NCI-H146 treated with DMSO at 0.1 percent for 48 hours (cell line): ENCODE measurements at regions not wholly inside any gene's neighbourhood (a gene's known extent, or its start where the extent isn't known, plus 50 kb on each side); places are given as distances from the start of the nearest gene placed in this dataset.

Experiments used
- DNase-seq: peaks from one replicate; lab custom pipeline; 2025; ENCODE audit not compliant: unreplicated experiment; lab: John Stamatoyannopoulos, UW

DNA sequence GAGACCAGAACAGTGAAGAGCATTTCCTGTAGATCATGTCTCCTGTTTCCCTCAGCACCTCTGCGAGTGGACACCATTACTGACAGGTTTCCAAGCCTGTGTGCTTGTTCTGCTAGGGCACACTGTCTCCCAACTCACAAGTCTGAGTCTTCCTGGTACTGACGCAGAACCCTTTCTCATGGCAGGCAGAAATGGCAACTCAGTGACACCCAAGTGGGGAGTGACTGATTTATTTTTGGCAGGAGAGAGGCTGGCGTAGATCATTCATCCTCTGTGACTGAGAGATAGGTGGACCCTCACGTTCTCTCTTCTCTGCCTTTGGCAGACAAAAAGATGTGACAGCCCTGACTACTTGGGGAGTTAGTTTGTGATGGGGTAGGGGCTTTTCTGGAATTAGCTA lies 183.4 kb downstream of the RFC3 start:
- no peak for DNase-seq

DNA sequence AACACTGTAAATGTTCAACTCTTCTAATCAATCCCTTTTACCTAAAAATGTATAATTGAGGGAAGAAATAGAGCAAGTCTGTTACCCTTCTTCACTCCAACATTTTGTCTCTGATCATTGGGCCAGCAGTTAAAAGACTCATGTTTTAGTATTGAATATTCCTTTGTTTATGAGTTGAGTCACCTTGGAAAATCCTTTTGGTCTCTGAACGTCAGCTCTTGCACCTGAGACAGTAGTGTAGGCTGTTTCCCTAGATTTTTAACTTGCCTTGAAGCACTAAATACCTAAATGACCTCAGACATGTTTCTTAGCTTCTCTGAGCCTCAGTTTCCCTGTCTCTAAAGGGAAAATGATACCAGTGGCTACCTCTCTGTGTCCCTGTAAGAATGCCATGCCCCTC lies 184.2 kb downstream of the RFC3 start:
- no peak for DNase-seq

DNA sequence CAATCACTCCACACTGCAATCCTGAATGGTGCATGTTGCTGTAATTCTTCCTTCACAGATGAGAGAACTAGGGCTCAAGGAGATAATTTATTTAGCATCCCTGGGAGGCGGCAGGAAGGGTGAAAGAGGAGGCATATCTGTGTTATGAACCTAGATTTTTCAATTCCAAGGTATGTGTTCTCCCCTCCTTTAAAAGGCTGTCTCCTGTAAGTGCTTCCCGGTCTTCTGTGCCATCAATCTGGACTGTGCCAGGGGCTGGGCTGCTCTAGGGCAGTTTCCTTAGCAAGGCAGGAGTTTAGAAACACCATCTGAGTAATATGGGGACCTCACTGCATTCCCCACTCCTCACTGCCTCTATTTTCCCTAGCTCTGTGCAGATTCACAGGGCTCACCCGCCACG lies 185.0 kb downstream of the RFC3 start:
- no peak for DNase-seq

DNA sequence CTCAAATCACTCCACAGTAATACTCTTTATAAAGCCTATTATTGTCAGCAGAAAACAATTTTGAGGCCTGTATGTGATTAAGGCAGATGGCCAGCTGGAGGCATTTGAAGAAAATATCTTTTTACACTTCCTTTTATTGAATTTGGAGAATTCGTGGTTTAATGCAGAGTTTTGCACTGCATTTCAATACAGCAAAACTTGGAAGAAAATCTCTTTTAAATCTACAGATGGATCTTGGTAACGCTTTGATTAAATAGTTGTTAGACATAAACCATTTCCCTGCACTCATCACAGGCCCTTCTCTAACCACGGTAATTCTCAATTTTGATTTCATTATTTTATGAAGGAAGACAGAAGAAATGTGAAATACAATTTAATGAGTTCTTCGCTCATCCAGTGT lies 185.7 kb downstream of the RFC3 start:
- DNase-seq: no peak

DNA sequence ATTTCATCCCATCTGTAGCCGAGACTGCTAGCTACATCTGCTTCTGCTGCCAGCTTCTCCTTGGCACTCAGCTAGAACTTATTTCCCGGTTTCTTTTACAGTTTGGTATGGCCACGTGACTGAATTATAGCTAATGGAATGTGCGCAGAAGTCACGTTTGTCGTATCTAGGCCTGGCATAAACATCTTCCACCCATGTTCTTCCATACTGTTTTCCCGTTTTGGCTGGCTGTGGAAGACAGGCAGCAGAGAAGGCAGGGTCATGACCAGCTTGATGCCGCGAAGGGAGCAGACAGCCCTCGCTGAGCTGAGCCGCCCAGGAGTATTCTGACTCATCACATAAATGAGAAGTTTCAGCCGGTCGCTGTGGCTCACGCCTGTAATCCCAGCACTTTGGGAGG lies 186.7 kb downstream of the RFC3 start:
- no peak for DNase-seq

DNA sequence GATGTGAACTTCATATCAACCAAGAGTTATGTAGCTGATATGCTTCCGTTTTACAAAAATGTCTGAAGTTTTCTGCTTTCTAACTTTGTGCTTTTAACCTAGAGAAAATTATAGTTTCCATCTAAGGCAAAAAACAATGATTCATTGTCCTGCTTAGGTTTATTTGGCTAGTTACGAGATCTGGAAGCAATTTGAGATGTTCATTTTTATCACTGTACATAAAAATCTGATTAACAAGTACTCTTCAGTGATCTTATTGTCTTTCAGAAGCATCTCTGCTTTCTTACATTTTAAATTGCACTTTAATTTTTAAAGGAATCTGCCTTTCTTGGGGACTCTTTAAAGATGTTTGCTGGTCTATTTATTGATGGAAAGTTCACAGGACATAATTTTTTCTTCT lies 188.1 kb downstream of the RFC3 start:
- no peak for DNase-seq

DNA sequence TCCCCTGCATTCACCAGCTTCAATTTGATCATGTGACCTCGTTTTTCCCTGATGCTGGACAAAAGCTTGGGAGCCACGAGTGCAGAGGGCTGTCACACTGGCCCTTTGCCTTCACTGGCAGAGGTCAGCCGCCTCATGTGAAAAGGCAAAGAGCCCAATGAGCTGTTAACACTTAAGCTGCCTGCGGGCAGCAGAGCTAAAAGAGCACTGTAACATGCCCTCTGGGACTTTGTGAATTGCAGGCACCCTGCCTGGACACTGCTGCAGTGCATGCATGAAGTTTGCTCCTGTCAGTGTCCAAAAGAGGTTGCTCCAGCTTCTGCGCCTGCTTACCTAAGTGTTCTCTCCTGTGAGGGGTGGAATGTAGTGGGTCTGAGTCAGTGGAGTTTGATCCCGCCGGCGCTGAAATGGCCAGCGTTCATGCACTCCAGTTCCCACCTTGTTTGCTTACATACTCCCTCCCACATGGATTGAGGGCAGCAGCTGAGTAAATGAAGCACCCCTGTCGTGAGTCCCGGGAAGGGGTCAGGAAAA lies 193.7 kb downstream of the RFC3 start:
- DNase-seq: peak; percentile 91

DNA sequence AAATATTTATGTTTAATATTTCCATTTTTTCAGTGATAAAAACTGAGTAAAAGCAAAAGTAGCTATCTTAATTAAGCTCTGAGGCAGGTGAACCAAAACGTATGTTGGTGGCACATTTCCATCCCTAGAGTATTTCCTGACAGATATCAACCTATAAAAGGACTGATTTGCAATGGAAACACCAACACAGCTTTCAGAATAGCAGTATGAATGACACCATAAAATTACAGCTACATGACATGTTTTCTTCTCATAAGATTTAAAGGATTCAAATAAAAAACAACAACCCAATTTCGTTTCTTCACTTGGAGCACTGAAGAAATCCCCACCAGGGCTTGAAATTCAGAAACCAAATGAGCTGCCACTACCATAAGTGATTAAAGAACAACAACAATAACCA lies 194.4 kb downstream of the RFC3 start:
- no peak for DNase-seq

DNA sequence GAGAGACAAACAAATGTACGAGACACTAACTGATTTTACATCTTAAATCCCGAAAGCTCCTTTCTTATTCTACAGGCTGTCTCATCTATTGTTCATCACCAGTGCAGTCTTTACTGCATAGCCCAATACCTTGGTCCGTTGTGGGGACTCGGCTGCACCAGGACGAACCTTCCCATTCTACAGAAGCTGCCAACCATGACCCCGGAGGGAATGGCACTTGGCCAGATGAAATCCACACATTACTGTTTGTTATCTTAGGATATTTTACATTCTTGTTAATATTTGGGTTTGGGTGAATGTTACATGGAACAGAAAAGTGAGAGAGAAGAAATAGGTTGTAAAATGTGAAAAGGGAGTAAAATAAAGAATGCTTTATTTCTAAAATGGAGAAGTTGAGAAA lies 195.1 kb downstream of the RFC3 start:
- DNase-seq: no peak

DNA sequence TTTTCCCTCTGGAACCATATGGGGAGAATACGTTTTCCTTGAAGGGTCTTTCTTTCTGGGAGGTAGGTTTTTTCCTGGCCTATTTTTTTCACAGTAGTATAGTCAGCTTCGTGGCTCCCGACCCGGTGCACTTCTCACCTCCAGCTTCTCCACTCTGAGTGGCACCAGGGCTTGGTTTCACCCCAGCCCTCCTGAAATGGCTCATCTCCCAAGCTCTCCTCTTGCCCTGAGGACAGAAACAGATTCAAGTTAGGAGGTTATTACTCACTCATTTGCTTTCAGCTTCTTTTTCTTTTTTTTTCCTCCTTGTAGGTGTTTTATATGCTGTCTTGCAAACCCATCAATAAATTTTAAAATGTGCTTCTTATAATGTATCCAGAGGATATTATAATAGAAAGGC lies 199.3 kb downstream of the RFC3 start:
- no peak for DNase-seq

DNA sequence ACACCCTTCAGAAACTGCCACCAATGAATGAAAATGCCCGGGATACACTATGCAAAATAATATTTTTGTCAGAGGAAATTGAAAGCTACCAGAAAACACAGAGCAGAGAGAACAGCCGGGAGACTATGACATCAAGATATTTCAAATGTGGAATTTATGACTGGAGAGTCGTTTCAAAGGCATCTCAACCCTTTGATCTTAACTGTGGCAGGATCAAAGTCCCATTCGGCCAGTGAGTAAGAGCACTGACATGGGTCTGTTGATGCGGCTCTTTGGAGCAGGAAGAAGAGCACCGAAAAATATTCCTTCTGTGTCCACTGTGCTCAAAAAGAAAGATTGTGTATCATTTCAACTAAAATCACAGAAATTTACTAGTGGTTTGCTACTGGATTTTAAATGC lies 201.9 kb downstream of the RFC3 start:
- no peak for DNase-seq

DNA sequence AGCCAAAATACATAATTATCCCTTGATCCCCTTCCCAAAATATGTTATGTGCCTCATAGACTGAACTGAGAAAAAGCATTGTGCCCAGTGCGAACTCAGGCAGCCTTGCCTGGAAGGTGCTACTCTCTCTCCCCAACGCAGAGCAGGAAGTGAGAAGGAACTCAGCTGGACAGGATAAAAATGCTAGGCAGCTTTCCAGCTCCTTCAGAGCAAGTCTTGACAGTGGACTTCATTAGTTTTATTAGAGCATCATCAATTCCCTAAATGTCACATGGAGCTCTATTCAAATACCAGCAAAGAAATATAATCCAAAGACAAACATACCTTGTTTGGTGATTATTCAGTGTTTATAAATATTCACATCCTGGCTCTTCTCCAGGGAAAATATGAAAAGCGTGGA lies 202.4 kb downstream of the RFC3 start:
- DNase-seq: no peak

DNA sequence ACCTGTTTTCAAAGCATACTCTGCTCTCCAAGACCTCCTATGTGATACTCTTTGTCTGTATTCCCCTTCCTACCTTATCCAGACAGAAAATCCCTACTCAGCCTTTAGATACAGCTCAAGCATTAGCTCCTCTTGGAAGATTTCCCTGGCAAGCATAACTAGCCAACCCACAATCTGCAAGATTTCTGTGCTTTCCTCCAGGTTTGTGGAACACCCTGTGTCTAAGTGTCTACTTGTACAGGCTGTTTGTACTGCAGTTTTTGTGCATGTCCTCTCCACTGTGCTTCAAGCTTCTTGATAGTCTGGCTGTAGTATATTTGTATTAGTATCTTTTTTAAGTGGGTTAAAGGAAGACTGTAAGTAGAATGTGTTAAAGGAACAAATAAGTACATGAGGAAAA lies 203.7 kb downstream of the RFC3 start:
- no peak for DNase-seq

DNA sequence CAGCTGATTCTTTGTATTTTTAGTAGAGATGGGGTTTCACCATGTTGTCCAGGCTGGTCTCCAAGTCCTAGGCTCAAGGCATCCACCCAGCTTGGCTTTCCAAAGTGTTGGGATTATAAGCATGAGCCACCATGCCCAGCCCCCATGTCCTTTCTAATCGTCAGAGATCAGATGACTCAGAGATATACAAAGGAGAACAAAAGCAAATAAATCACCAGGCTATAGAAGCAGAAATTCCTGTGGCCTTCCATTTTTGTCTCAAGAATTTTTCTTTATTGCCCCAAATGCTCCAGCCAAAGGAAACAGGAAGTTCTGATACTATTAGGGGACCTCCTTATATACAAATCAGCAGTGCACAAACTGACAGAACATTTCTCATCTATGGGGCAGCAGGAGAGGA lies 207.8 kb downstream of the RFC3 start:
- no peak for DNase-seq

DNA sequence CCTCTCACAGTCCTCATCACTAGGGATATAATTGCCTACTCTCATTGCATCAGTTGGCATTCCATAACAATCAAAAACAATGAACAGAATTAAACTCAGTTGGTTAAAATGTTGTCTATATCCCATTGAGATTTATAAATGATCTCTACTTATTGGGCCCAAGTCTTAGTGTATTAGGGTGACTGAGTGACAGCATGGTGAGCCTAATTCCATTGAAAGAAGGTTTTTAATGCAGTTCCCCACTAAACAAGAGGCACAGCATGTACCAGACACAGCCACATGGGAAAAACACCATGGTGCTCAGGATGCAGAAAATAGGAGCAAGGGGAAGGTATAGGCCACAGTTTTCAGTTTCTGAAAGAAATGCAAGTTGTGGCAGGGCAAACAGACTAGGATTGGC lies 208.4 kb downstream of the RFC3 start:
- DNase-seq: no peak

DNA sequence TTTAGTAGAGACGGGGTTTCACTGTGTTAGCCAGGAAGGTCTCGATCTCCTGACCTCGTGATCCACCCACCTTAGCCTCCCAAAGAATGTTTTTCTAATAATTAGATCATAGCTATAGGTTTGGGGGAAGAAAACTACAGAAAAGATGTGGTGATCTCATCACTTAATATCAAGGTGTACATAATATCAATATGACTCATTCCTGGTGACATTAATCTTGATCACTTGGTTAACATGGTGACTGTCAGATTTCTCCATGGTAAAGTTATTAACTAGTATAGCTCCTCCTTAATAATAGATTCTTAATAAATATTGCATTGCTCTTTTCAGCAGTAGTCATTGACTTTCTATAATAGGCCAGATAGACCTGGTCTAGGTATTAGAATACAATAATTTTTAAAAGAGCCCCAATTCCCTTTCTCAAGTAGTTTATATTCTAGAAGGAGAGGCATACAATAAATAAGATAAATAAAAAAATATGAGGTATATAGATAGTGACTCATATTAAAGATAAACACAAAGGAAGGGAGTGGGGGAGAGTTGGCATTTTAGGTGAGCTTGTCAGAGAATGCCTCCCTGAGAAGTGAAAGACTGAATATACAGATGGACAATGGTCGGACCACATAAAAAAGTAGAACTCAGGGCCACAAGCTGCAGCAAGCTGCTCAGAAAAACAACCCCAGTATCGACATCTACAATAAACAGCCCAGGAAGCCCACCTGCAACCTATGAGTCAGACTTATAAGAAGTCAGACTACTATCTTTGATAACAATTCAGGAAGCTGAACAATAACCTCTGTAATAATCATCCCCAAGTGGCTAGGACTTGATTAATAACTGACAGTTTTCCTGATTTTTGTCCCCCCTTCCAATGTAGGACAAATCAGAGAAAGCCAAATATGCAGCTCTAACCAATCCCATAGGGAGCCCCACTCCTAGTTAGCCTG lies 210.8 kb downstream of the RFC3 start:
- DNase-seq: no peak

DNA sequence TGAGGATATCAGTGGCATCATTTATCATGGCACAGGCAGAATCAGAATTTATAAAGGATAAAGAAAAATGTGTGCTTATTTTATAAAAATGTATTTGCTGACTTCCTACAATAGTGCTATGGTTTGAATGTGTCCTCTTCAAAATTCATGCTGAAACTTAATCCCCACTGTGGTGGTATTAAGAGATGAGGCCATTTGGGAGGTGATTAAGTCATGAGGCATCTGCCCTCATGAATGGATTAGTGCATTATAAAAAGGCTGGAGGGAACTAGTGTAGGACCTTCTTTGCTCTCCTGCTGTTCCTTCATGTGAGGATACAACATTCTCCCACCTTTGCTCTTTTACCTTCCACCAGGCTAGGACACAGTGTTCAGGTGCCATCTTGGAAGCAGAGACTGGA lies 212.8 kb downstream of the RFC3 start:
- DNase-seq: no peak

DNA sequence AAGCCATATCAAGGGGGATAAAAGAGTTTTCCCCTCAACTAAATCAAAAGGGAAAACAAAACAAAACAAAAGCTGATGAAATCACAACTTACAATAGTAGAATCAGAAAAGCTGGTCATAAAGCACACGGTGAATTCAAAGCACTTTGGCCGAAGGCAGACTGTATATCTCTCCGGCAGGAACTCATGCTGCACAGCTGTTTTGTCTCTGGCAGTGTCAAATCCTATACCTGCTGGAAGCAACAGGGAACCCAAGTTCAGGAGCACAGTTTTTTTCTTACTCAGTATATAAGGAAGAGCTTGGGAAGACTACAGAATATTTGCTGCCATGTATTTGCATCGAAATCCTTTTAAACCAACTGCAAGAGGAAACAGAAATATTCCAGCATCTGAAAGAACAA lies 213.7 kb downstream of the RFC3 start:
- no peak for DNase-seq

DNA sequence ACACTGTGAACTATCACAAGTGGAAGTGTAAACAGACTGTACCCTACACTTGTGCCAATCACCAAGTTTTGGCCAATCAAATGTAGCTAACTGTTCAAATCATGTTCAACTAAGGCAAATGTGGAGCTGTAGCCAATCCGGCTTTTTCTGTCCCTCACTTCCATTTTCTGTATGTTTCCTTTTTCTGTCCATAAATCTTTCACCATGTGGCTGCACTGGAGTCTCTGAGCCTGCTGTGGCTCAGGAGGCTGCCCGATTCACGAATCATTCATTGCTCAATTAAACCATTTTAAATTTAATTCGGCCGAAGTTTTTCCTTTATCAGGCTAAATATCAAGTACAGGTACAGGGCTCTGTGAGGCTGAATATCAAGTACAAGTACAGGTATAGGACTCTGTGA lies 216.5 kb downstream of the RFC3 start:
- DNase-seq: no peak

DNA sequence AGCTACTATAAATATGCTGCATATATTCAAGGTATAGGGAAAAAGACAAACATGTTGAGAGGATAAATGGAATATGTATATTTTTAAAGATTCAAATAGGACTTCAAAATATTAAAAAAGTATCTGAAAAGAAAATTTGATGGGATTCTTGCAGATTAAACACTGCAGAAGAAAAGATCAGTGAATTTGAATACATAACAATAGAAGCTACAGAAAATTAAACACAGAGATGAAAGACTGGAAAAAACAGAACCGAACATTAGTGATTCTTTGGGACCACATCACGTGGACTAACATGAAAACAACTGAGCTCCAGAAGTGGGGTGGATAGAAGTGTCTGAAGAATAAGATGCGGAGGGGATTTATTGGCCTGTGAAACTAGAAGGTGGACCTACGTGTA lies 217.2 kb downstream of the RFC3 start:
- DNase-seq: no peak

DNA sequence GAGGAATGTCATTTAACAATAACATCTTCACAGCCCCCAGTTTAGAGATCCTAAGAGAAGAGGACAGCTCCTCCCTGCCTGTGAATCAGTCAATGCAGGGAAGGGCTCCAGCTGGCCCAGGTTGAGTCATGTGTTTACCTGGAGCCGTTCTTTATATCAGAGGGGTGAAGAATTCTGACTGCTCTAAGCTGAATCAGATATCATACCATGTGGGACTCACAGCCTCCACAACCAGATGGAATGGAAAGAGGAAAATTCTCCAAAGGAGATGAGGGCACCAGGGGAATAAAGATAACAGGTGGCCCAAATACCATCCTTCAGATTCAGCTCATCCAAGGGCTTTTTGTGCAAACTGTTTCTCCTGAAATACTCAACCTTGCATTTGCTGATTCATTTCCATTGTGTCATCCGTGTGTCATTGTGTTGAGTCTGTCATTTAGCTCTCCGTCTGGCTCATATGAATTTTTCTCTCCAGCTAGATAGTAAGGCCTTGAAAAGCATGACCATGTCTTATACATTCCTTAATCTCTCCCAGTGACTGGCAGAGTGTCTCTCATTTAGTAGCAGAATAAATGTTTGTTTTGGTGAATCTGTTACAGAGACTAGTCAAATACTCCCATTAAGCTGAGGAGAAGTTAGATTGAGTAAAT lies 217.9 kb downstream of the RFC3 start:
- DNase-seq: no peak
